ENCODE measurements at regions not wholly inside any gene's neighbourhood (a gene's known extent, or its start where the extent isn't known, plus 50 kb on each side); places are given as distances from the start of the nearest gene placed in this dataset.

- no peak for TF ChIP-seq CTCF (IDR thresholded peaks at IDR 0.05)
- TF ChIP-seq EZH2 (IDR thresholded peaks at IDR 0.05; ENCODE audit: borderline replicate concordance, insufficient read depth, low read depth, low read length, poor library complexity, severe bottlenecking), result no peak
These were observed 300.6 kb upstream of the PRMT6 start for GRCh38 chr1:106755682-106756406.
